Loucy (cell line): ENCODE measurements at regions not wholly inside any gene's neighbourhood (a gene's known extent, or its start where the extent isn't known, plus 50 kb on each side); places are given as distances from the start of the nearest gene placed in this dataset.

Experiments
- H2AFZ ChIP-seq: fragments of 200-600 bp; sonication (generic); 2 replicates; pipeline ENCODE4 v1.6.0; 2016; ENCODE audit warnings: antibody characterized with exemption, mild to moderate bottlenecking, low read length, moderate library complexity
- H3F3A ChIP-seq: fragments of 200-600 bp; 2 replicates; pipeline ENCODE4 v1.6.0; 2016; ENCODE audit warnings: antibody characterized with exemption, low read depth, mild to moderate bottlenecking
- H3K27me3 ChIP-seq: fragments of 200-600 bp; sonication (generic); 2 replicates; pipeline ENCODE4 v1.6.1; 2014; ENCODE audit warnings: low read length, mild to moderate bottlenecking; ENCODE audit not compliant: insufficient read depth, poor library complexity, severe bottlenecking
- H3K36me3 ChIP-seq: fragments of 200-600 bp; sonication (generic); 2 replicates; pipeline ENCODE4 v1.6.1; 2016; ENCODE audit warnings: low read length; ENCODE audit not compliant: insufficient read depth
- H3K4me1 ChIP-seq: fragments of 200-600 bp; sonication (generic); 2 replicates; pipeline ENCODE4 v1.5.1; 2014; ENCODE audit warnings: low read length, mild to moderate bottlenecking; ENCODE audit not compliant: insufficient read depth, poor library complexity, severe bottlenecking
- H3K4me2 ChIP-seq: fragments of 200-600 bp; sonication (generic); 2 replicates; pipeline ENCODE4 v1.6.0; 2014; ENCODE audit warnings: antibody characterized with exemption, low read length, low read depth, mild to moderate bottlenecking; ENCODE audit not compliant: poor library complexity, severe bottlenecking
- H3K4me3 ChIP-seq: fragments of 200-600 bp; sonication (generic); 2 replicates; pipeline ENCODE4 v1.5.1; 2014; ENCODE audit warnings: low read length, mild to moderate bottlenecking, mixed read lengths; ENCODE audit not compliant: poor library complexity, severe bottlenecking
- H3K79me2 ChIP-seq: fragments of 200-600 bp; sonication (generic); 2 replicates; pipeline ENCODE4 v1.6.1; 2014; ENCODE audit warnings: low read length; ENCODE audit not compliant: insufficient read depth
- H3K9ac ChIP-seq: fragments of 200-600 bp; sonication (generic); 2 replicates; pipeline ENCODE4 v1.6.0; 2014; ENCODE audit warnings: mild to moderate bottlenecking, low read depth, low read length, moderate library complexity; ENCODE audit not compliant: poor library complexity, severe bottlenecking
- H3K9me2 ChIP-seq: fragments of 200-600 bp; sonication (generic); replicated peaks from 2 replicates; pipeline ENCODE4 v1.6.1; 2016; ENCODE audit warnings: low read depth, low read length, mixed read lengths
- H3K9me3 ChIP-seq: fragments of 200-600 bp; sonication (generic); 2 replicates; pipeline ENCODE4 v1.6.1; 2014; ENCODE audit warnings: mild to moderate bottlenecking, antibody characterized with exemption, low read length, low read depth; ENCODE audit not compliant: insufficient read depth
- H4K20me1 ChIP-seq: fragments of 200-600 bp; sonication (generic); 2 replicates; pipeline ENCODE4 v1.6.0; 2014; ENCODE audit warnings: antibody characterized with exemption, low read length, mild to moderate bottlenecking; ENCODE audit not compliant: insufficient read depth, poor library complexity, severe bottlenecking
- CTCF ChIP-seq: fragments of 200-600 bp; sonication (generic); conservative IDR thresholded peaks from 2 replicates; pipeline ENCODE4 v1.5.1; 2014; ENCODE audit warnings: mild to moderate bottlenecking, antibody characterized with exemption, low read length
- EZH2phosphoT487 ChIP-seq: fragments of 200-600 bp; IDR thresholded peaks from 2 replicates; pipeline ENCODE4 v1.6.1; 2018; ENCODE audit warnings: antibody characterized with exemption, mild to moderate bottlenecking, moderate library complexity, borderline replicate concordance

DNA sequence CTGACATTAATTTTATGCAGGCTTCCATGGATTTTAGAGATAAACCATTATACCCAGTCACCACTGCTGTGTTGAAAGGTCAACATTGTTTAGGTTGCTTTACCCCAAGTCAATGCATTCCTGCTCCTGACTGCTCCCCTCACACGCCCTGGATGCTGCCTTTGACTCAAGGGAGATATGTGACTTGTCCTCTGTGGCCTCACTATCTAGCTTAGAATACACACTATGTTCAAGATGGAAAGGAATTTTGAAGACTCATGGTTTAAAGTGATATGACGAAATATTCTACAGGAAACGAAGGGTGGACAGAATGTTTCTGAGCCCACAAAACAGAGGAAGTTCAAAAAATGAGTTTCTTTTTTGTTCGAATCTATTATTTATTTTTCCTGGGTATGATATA lies 170.4 kb upstream of the NR5A2 start:
- peaks cover 25% of the 10 kb centered on the region for H3K4me1 ChIP-seq
- H2AFZ ChIP-seq = no peak overlapping the region

DNA sequence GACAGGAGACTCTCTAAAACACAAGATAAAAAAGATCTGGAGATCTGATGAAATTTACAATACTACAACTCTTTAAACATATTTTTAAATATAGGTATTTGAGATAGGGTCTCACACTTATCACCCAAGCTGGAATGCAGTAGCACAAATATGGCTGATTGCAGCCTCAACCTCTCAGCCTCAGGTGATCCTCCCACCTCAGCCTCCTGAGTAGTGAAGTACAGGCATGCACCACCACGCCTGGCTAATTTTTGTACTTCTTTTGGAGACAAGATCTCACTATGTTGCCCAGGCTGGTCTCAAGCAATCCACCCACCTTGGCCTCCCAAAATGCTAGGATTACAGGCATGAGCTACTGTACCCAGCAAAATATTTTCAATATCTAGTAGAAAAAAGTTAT lies 170.0 kb upstream of the NR5A2 start:
- peaks cover 25% of the 10 kb centered on the region for H3K4me1 ChIP-seq
- no peaks in the 10 kb centered on the region for H4K20me1 ChIP-seq
- no peaks in the 10 kb centered on the region for H3K9me3 ChIP-seq
- no peak overlapping the region for H2AFZ ChIP-seq
- H3F3A ChIP-seq = no peaks in the 10 kb centered on the region
- H3K9me2 ChIP-seq = no peaks in the 10 kb centered on the region
- no peak overlapping the region for H3K9ac ChIP-seq
- H3K36me3 ChIP-seq = no peaks in the 10 kb centered on the region
- no peak overlapping the region for H3K4me2 ChIP-seq
- H3K4me3 ChIP-seq = no peak overlapping the region
- no peaks in the 10 kb centered on the region for H3K79me2 ChIP-seq
- TF ChIP-seq CTCF (no peak), EZH2phosphoT487 (no peak)
- no peaks in the 10 kb centered on the region for H3K27me3 ChIP-seq

More for the DNA sequence above, 170.4 kb upstream of the NR5A2 start:
- no peaks in the 10 kb centered on the region for H4K20me1 ChIP-seq
- no peak overlapping the region for H3K9ac ChIP-seq
- H3K9me3 ChIP-seq = no peaks in the 10 kb centered on the region
- no peaks in the 10 kb centered on the region for H3K9me2 ChIP-seq
- no peak for TF ChIP-seq CTCF
- no peak for TF ChIP-seq EZH2phosphoT487
- no peaks in the 10 kb centered on the region for H3K79me2 ChIP-seq
- H3K4me3 ChIP-seq = no peak overlapping the region
- no peaks in the 10 kb centered on the region for H3K36me3 ChIP-seq
- no peak overlapping the region for H3K4me2 ChIP-seq
- no peaks in the 10 kb centered on the region for H3F3A ChIP-seq
- H3K27me3 ChIP-seq = no peaks in the 10 kb centered on the region

- H4K20me1 ChIP-seq = no peaks in the 10 kb centered on the region
- no peaks in the 10 kb centered on the region for H3K9me3 ChIP-seq
- no peaks in the 10 kb centered on the region for H3K79me2 ChIP-seq
- H2AFZ ChIP-seq = no peak overlapping the region
- H3K36me3 ChIP-seq = no peaks in the 10 kb centered on the region
- peaks cover 25% of the 10 kb centered on the region for H3K4me1 ChIP-seq
- H3K9me2 ChIP-seq = no peaks in the 10 kb centered on the region
- TF ChIP-seq CTCF (no peak), EZH2phosphoT487 (no peak)
- H3F3A ChIP-seq = no peaks in the 10 kb centered on the region
- H3K9ac ChIP-seq = no peak overlapping the region
- H3K4me2 ChIP-seq = no peak overlapping the region
- no peaks in the 10 kb centered on the region for H3K27me3 ChIP-seq
- H3K4me3 ChIP-seq = no peak overlapping the region
Measured at GRCh38 chr1:199858171-199858570, 169.3 kb upstream of the NR5A2 start.
